ENCODE measurements at regions not wholly inside any gene's neighbourhood (a gene's known extent, or its start where the extent isn't known, plus 50 kb on each side); places are given as distances from the start of the nearest gene placed in this dataset.

- Histone ChIP-seq H3K27me3 (ENCODE audit: control insufficient read depth, insufficient read depth, low read length) (no peaks in the 10 kb centered on the region), H3K4me3 (ENCODE audit: low read depth, low read length) (no peak overlapping the region), H3K9me3 (ENCODE audit: control insufficient read depth, insufficient read depth, low read length) (peaks cover 20% of the 10 kb centered on the region), H3K27ac (ENCODE audit: low read depth, low read length) (no peak overlapping the region)
- DNase-seq (ENCODE audit: low read depth, low spot score) = no peak
- ChIA-PET POLR2A (no interaction called here), CTCF (no interaction called here)
- no peak for TF ChIP-seq CTCF (IDR thresholded peaks at IDR 0.05; ENCODE audit: low read depth, low read length)
Measured at GRCh38 chr7:32264702-32265284, 194.6 kb upstream of the PDE1C start.

- no peak for DNase-seq (ENCODE audit: low read depth, low spot score)
- Histone ChIP-seq H3K4me3 (ENCODE audit: low read depth, low read length) (no peak overlapping the region), H3K27me3 (ENCODE audit: control insufficient read depth, insufficient read depth, low read length) (no peaks in the 10 kb centered on the region), H3K9me3 (ENCODE audit: control insufficient read depth, insufficient read depth, low read length) (peaks cover 16% of the 10 kb centered on the region), H3K27ac (ENCODE audit: low read depth, low read length) (no peak overlapping the region)
- ChIA-PET POLR2A (no interaction called here), CTCF (no interaction called here)
- TF ChIP-seq CTCF (IDR thresholded peaks at IDR 0.05; ENCODE audit: low read depth, low read length) = no peak
Measured at GRCh38 chr7:32263611-32264010, 193.4 kb upstream of the PDE1C start.

- H3K4me3 ChIP-seq (ENCODE audit: low read depth, low read length) = no peak overlapping the region
- TF ChIP-seq CTCF (IDR thresholded peaks at IDR 0.05; ENCODE audit: low read depth, low read length) = no peak
- ChIA-PET CTCF (interaction anchor here (0.5 to 0.7 kb wide), 2 partner anchors 58 to 1276 kb away, joined by 3 to 4 read pairs; no protein-coding TSS in a partner anchor), POLR2A (no interaction called here)
- no peak overlapping the region for H3K27ac ChIP-seq (ENCODE audit: low read depth, low read length)
- no peak for DNase-seq (ENCODE audit: low read depth, low spot score)
- peaks cover 9% of the 10 kb centered on the region for H3K9me3 ChIP-seq (ENCODE audit: control insufficient read depth, insufficient read depth, low read length)
- H3K27me3 ChIP-seq (ENCODE audit: control insufficient read depth, insufficient read depth, low read length) = no peaks in the 10 kb centered on the region
Measured at GRCh38 chr7:32262315-32262714, 192.1 kb upstream of the PDE1C start.

- H3K4me3 ChIP-seq (ENCODE audit: low read depth, low read length) = no peak overlapping the region
- ChIA-PET POLR2A (no interaction called here), CTCF (no interaction called here)
- no peaks in the 10 kb centered on the region for H3K27me3 ChIP-seq (ENCODE audit: control insufficient read depth, insufficient read depth, low read length)
- DNase-seq (ENCODE audit: low read depth, low spot score) = no peak
- no peak overlapping the region for H3K27ac ChIP-seq (ENCODE audit: low read depth, low read length)
- H3K9me3 ChIP-seq (ENCODE audit: control insufficient read depth, insufficient read depth, low read length) = peaks cover 2% of the 10 kb centered on the region; the same call in 1 of the 2 replicates
- no peak for TF ChIP-seq CTCF (IDR thresholded peaks at IDR 0.05; ENCODE audit: low read depth, low read length)
Measured at GRCh38 chr7:32259931-32260596, 189.9 kb upstream of the PDE1C start.

GRCh38 chr7:32258265-32258664, 188.1 kb upstream of the PDE1C start:
- H3K27me3 ChIP-seq (ENCODE audit: control insufficient read depth, insufficient read depth, low read length) = no peaks in the 10 kb centered on the region
- no peak overlapping the region for H3K4me3 ChIP-seq (ENCODE audit: low read depth, low read length)
- peaks cover 2% of the 10 kb centered on the region; the same call in 1 of the 2 replicates for H3K9me3 ChIP-seq (ENCODE audit: control insufficient read depth, insufficient read depth, low read length)
- TF ChIP-seq CTCF (IDR thresholded peaks at IDR 0.05; ENCODE audit: low read depth, low read length) = no peak
- POLR2A ChIA-PET = no interaction called here
- CTCF ChIA-PET = no interaction called here
- no peak for DNase-seq (ENCODE audit: low read depth, low spot score)
- no peak overlapping the region for H3K27ac ChIP-seq (ENCODE audit: low read depth, low read length)
